Activated naive CD8-positive, alpha-beta T cell treated with anti-CD3 and anti-CD28 coated beads, Interleukin-2, amount 50 U/mL, for 16 hours (primary cell): ENCODE measurements at regions not wholly inside any gene's neighbourhood (a gene's known extent, or its start where the extent isn't known, plus 50 kb on each side); places are given as distances from the start of the nearest gene placed in this dataset.
"Not testable (repeated sequence)": the region's sequence is repeated elsewhere in the genome, so short reads cannot be mapped to it uniquely, and the experiment has no call there.

Experiments used
- DNase-seq: peaks from one replicate; pipeline ENCODE4 v3.0.0-alpha.2; 2020; ENCODE audit warnings: low read depth, low spot score

GRCh38 chr19:27729332-27729731, 1483.6 kb downstream of the UQCRFS1 start:
- DNase-seq: no peak

GRCh38 chr19:27722625-27723024, 1490.3 kb downstream of the UQCRFS1 start:
- no peak for DNase-seq

GRCh38 chr19:27720155-27720554, 1492.8 kb downstream of the UQCRFS1 start:
- DNase-seq: no peak

- no peak for DNase-seq
Measured at GRCh38 chr19:27719034-27719433, 1493.9 kb downstream of the UQCRFS1 start.

- no peak for DNase-seq
Measured at GRCh38 chr19:27718234-27718633, 1494.7 kb downstream of the UQCRFS1 start.

- DNase-seq: no peak
Measured at GRCh38 chr19:27717825-27718224, 1495.1 kb downstream of the UQCRFS1 start.

GRCh38 chr19:27716922-27717321, 1496.0 kb downstream of the UQCRFS1 start:
- DNase-seq: no peak

GRCh38 chr19:27714857-27715256, 1498.1 kb downstream of the UQCRFS1 start:
- no peak for DNase-seq

GRCh38 chr19:27709496-27709895, 1503.5 kb downstream of the UQCRFS1 start:
- no peak for DNase-seq

- DNase-seq: not testable (repeated sequence)
Measured at GRCh38 chr19:27708986-27709385, 1504.0 kb downstream of the UQCRFS1 start.

GRCh38 chr19:27707026-27707425, 1505.9 kb downstream of the UQCRFS1 start:
- DNase-seq: not testable (repeated sequence)

- no peak for DNase-seq
Measured at GRCh38 chr19:27705896-27706295, 1507.1 kb downstream of the UQCRFS1 start.

GRCh38 chr19:27694361-27695055, 1518.4 kb downstream of the UQCRFS1 start:
- DNase-seq: no peak

GRCh38 chr19:27691991-27692390, 1521.0 kb downstream of the UQCRFS1 start:
- no peak for DNase-seq

GRCh38 chr19:27689734-27690241, 1523.2 kb downstream of the UQCRFS1 start:
- no peak for DNase-seq

- DNase-seq: no peak
Measured at GRCh38 chr19:27684293-27684692, 1528.7 kb downstream of the UQCRFS1 start.

- DNase-seq: no peak
Measured at GRCh38 chr19:27681972-27682371, 1531.0 kb downstream of the UQCRFS1 start.

GRCh38 chr19:27679905-27680304, 1533.0 kb downstream of the UQCRFS1 start:
- no peak for DNase-seq

- no peak for DNase-seq
Measured at GRCh38 chr19:27679399-27679798, 1533.6 kb downstream of the UQCRFS1 start.

GRCh38 chr19:27676877-27677276, 1536.1 kb downstream of the UQCRFS1 start:
- DNase-seq: no peak

GRCh38 chr19:27676334-27676733, 1536.6 kb downstream of the UQCRFS1 start:
- no peak for DNase-seq

GRCh38 chr19:27675771-27676170, 1537.2 kb downstream of the UQCRFS1 start:
- no peak for DNase-seq

GRCh38 chr19:27674701-27675100, 1538.2 kb downstream of the UQCRFS1 start:
- no peak for DNase-seq

- DNase-seq: no peak
Measured at GRCh38 chr19:27673986-27674385, 1539.0 kb downstream of the UQCRFS1 start.
